AG10803 (cell line): ENCODE measurements at regions not wholly inside any gene's neighbourhood (a gene's known extent, or its start where the extent isn't known, plus 50 kb on each side); places are given as distances from the start of the nearest gene placed in this dataset.

ENCODE experiments used
- DNase-seq: peaks from one replicate; pipeline ENCODE4 v3.0.0; 2010; ENCODE audit warnings: low read depth
- H3K4me3 ChIP-seq: 2 replicates; pipeline ENCODE4 v1.5.1; 2011; ENCODE audit warnings: mild to moderate bottlenecking, low read length, control low read depth
- TF ChIP-seq, protein P1 (sequence below): conservative IDR thresholded peaks from 2 replicates; pipeline ENCODE4 v1.5.1; 2011; ENCODE audit warnings: mild to moderate bottlenecking, low read length, control low read depth, inconsistent platforms

DNA sequence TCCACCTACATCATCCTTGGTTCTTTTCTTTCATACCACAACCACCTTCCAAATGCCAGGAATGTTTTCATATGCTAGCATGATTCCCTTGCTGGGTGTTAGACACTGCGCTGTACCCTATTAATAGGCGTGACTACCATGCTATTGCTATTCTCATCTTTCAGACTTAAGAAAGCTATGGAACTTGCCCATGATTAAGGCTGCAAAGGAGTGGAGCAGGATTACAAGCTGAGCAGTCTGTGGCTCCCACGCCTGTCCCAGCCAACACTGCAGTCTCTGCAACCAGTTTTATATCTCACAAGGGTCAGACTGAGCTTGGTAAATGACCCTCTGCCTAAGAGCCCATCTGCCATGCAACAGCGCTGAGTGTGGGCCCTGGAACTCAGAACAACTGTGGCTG lies 285.7 kb upstream of the POU3F3 start:
- no peak for DNase-seq
- TF ChIP-seq, protein P1, sequence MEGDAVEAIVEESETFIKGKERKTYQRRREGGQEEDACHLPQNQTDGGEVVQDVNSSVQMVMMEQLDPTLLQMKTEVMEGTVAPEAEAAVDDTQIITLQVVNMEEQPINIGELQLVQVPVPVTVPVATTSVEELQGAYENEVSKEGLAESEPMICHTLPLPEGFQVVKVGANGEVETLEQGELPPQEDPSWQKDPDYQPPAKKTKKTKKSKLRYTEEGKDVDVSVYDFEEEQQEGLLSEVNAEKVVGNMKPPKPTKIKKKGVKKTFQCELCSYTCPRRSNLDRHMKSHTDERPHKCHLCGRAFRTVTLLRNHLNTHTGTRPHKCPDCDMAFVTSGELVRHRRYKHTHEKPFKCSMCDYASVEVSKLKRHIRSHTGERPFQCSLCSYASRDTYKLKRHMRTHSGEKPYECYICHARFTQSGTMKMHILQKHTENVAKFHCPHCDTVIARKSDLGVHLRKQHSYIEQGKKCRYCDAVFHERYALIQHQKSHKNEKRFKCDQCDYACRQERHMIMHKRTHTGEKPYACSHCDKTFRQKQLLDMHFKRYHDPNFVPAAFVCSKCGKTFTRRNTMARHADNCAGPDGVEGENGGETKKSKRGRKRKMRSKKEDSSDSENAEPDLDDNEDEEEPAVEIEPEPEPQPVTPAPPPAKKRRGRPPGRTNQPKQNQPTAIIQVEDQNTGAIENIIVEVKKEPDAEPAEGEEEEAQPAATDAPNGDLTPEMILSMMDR, result no peak
- no peak overlapping the region for H3K4me3 ChIP-seq

DNA sequence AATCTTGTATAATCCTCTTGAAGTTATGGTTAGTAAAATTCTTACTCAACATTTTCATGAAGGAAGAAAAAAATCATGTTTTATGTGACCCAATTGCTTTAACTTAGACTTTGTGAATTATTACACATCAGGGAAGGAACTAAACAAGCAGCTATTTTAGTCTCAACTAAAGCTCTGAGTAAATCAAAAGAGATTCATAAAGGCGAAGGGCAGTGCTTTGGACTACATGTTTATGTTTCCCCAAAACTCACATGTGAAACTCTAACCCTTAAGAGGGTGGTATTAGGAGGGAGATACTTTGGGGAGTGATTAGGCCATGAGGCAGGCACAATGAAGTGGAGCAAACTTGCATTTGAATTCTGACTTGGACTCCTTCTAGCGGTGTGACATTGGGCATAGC lies 283.7 kb upstream of the POU3F3 start:
- H3K4me3 ChIP-seq, result no peak overlapping the region
- TF ChIP-seq, protein P1, result no peak
- DNase-seq, result no peak

DNA sequence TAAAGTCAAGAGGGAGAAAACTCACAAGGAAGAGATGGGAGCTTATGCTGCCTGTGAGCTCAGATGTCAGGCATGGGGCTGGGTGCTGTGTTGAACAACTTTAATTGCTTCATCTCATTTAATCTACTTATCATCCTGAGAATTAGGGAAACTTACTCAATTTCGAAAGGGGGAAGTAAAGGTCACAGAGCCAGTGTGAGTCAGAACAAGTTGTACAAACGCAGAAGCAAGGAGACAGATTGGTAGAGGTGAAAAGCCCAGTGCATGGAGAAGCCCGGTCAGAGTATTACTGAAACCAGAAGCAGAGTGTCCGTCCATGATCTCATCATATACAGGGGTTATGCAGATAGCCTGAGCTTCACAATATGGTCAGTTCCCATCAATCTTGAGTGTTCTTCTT lies 281.1 kb upstream of the POU3F3 start:
- DNase-seq, result no peak
- H3K4me3 ChIP-seq, result no peak overlapping the region
- TF ChIP-seq, protein P1, result no peak

DNA sequence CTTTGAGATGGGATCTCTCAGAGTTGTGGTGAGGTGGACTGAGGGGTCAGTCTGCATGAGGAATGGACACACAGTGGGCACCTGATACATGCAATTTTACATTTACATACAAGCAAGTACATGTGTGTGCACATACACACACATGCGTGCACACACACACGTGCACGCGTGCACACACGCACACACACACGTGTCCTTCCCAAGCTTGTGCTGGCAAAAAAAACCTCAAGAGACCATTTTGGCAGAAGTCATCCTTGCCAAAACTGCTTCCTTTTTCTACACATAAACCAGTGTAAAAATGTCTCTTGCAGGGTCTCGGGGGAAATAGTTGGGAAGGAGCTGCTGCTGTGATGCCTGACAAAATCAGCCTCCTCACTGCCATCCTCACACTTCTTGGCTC lies 279.5 kb upstream of the POU3F3 start:
- no peak overlapping the region for H3K4me3 ChIP-seq
- no peak for DNase-seq
- TF ChIP-seq, protein P1, result no peak

DNA sequence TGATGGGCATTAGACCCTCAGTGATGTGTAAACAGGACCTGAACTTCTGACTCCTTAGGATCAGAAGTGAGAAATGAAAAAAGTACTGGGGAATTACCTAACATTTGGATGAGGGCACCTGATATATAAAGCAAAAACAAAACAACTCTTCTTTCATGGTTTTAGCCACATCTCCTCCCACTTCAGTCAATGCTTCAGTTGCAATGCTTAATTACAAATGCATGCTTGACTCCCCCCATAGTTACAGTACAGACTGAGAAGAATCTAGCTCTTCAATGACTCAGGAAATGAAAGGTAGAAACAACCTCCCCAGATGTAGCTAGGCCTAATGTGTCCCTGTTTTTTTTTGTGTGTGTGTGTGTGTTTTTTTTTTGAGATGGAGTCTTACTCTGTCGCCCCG lies 276.8 kb upstream of the POU3F3 start:
- H3K4me3 ChIP-seq, result no peak overlapping the region
- TF ChIP-seq, protein P1, result no peak
- DNase-seq, result no peak

DNA sequence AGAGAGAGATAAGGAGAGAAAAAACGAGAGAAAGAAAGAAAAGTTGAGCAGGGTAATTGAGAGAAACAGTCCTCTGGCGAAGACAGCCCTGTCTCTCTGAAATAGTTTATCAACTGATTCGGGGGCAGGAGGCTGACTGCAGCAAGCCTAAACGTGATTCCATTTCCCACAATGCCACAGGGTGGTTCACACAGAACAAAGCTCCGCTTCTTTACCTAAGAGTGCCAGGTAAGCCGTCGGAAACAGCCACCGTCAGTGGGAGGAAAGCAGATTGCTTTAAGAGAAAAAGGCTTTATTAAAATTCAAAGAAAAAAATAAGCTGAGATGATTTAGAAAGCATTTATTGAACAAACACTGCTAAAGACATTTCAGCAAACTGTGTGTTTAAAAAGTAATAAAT lies 271.4 kb upstream of the POU3F3 start:
- TF ChIP-seq, protein P1, result no peak
- DNase-seq, result no peak

DNA sequence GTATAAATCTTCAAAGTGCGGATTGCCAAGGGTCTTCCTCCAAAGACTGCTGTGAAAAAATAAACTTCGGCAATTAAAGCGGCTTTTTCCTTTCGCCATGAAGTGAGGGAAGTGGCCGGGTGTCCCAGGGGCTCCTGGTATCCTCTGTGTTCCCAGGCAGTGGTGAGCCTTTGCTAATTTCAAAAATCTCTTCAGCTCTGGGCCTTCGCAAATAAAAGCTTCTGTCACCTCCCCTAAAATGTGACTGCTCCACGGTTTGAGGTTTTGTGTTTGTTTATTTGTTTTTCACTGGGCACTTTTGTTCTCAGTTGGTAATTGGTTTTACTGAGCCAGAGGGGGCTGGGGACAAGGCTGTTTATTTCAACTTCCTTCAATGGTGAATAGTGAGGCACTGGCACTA lies 270.1 kb upstream of the POU3F3 start:
- no peak for DNase-seq
- TF ChIP-seq, protein P1, result no peak
- no peak overlapping the region for H3K4me3 ChIP-seq

More for the DNA sequence above, 271.4 kb upstream of the POU3F3 start:
- no peak overlapping the region for H3K4me3 ChIP-seq
